ENCODE measurements at regions not wholly inside any gene's neighbourhood (a gene's known extent, or its start where the extent isn't known, plus 50 kb on each side); places are given as distances from the start of the nearest gene placed in this dataset.

DNA sequence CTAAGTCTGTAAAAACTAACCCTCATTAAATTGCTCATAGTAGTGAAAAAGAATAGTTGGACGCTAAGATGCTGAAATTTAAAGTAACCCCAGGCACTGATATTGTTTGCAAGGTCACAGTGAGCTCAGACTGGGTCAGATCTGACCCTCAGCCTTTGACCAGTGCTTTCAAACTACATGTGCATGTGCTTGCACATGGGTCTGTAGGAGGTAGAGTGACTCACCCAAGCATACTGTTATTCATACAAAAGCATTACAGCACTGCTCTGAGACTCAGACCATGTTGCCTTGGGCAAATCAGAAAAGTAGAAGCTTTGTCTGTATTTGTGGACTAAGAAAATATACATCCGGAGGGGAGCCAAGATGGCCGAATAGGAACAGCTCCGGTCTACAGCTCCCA, 326.4 kb upstream of the MARCKS start:
- DNase-seq: no peak

GRCh38 chr6:113539202-113539601, 317.9 kb upstream of the MARCKS start:
- no peak for DNase-seq
- intact Hi-C loops (cut with DNase I): no loop called here

More for the DNA sequence above, 326.4 kb upstream of the MARCKS start:
- intact Hi-C loops (cut with DNase I): no loop called here

- intact Hi-C loops (cut with DNase I): no loop called here
These were observed 317.5 kb upstream of the MARCKS start for GRCh38 chr6:113539623-113540022.

DNA sequence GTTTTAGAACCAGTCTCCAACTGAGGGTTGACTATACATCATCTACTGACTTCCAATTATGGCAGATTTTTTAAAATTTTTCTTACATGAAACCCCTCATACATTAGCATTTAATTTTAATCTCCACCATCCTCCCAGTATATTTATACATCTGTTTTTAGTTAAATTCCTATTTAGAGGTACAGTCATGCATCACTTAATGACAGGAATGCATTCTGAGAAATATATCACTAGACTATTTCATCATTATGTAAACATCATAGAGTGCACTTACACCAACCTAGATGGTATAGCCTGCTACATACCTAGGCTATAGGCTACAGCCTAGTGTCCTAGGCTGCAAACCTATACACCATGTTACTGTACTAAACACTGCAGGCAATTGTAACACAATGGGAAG, 316.7 kb upstream of the MARCKS start:
- intact Hi-C loops (cut with DNase I): no loop called here
- no peak for DNase-seq

More at GRCh38 chr6:113539623-113540022, 317.5 kb upstream of the MARCKS start:
- DNase-seq: no peak

- DNase-seq: no peak
- intact Hi-C loops (cut with DNase I): no loop called here
These were observed 306.0 kb upstream of the MARCKS start for GRCh38 chr6:113551168-113551567.

DNA sequence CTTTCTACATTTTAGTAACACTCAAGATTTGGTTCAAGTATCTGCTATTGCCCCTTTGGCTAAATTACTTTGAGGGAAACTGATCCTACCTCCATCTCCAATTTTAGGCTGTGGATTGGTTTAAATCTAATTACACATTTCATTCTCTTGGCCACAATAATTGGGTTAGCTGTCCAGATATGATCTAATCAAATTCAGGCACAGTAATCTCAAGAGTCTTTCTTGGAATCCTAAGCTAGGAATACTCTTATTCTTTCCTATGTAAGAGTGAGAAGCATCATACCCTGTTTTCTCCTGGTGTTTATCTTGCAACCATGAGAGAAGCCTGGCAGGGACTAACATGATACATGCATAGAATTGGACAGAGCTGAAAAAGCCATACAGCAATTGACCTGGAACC, 300.4 kb upstream of the MARCKS start:
- no peak for DNase-seq
- intact Hi-C loops (cut with DNase I): no loop called here

- intact Hi-C loops (cut with DNase I): no loop called here
- DNase-seq: no peak
These were observed 298.7 kb upstream of the MARCKS start for GRCh38 chr6:113558431-113558830.

- no peak for DNase-seq
- intact Hi-C loops (cut with DNase I): no loop called here
These were observed 298.2 kb upstream of the MARCKS start for GRCh38 chr6:113558966-113559365.

- DNase-seq: no peak
- intact Hi-C loops (cut with DNase I): loop anchor here (10.0 kb wide), 1 partner anchor 294 kb away; the partner anchor contains the start of gene MARCKS
These were observed 296.8 kb upstream of the MARCKS start for GRCh38 chr6:113560376-113560775.

DNA sequence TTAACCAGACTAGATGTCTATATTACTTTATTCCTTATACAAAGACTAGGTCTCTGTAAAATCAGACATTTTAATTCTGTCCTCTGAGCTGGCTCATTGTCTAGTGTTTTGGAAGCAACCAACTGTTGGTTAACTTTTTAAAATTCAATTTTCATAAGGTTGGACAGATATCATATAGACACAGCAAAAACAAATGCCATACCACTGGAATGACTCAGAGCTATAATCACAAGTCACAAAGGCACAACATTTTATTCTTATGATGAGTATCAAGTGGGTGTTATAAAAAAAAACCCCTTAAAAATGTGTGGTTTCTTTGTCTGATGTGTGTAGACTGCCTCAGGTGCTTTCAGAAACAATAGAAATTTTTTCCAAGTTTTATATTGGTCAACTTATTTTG, 296.2 kb upstream of the MARCKS start:
- no peak for DNase-seq
- intact Hi-C loops (cut with DNase I): loop anchor here (10.0 kb wide), 1 partner anchor 294 kb away; the partner anchor contains the start of gene MARCKS

- intact Hi-C loops (cut with DNase I): loop anchor here (10.0 kb wide), 1 partner anchor 293 kb away; the partner anchor contains the start of gene MARCKS
- DNase-seq: no peak
These were observed 294.9 kb upstream of the MARCKS start for GRCh38 chr6:113562248-113562647.

- intact Hi-C loops (cut with DNase I): loop anchor here (10.0 kb wide), 1 partner anchor 290 kb away; the partner anchor contains the start of gene MARCKS
- peak; percentile 42 to 89 (median 74) for DNase-seq
These were observed 292.6 kb upstream of the MARCKS start for GRCh38 chr6:113564371-113565171.

GRCh38 chr6:113565306-113565705, 291.8 kb upstream of the MARCKS start:
- intact Hi-C loops (cut with DNase I): loop anchor here (10.0 kb wide), 1 partner anchor 289 kb away; the partner anchor contains the start of gene MARCKS
- DNase-seq: no peak

DNA sequence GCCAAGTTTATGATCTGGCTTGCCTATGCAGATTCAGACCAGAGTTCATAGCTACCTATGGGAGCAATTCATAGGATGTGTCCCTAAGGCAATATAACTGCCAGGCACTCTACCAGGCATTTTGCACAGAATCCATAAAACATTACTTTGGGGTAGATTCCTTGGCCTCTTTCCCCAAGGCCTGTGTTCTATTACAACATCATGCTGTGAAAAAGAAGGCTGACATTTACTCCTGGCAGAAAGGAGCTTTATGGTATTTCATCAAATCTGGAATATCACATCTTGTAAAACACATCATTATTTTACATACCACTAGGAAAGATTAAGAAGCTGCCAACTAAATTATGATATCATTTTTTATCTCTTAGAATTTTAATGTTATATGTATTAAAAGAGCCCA, 287.0 kb upstream of the MARCKS start:
- intact Hi-C loops (cut with DNase I): no loop called here
- DNase-seq: no peak

GRCh38 chr6:113570641-113571040, 286.5 kb upstream of the MARCKS start:
- intact Hi-C loops (cut with DNase I): no loop called here
- no peak for DNase-seq

GRCh38 chr6:113574147-113574546, 283.0 kb upstream of the MARCKS start:
- intact Hi-C loops (cut with DNase I): no loop called here
- DNase-seq: no peak

- DNase-seq: no peak
- intact Hi-C loops (cut with DNase I): no loop called here
These were observed 280.8 kb upstream of the MARCKS start for GRCh38 chr6:113576310-113576709.

DNA sequence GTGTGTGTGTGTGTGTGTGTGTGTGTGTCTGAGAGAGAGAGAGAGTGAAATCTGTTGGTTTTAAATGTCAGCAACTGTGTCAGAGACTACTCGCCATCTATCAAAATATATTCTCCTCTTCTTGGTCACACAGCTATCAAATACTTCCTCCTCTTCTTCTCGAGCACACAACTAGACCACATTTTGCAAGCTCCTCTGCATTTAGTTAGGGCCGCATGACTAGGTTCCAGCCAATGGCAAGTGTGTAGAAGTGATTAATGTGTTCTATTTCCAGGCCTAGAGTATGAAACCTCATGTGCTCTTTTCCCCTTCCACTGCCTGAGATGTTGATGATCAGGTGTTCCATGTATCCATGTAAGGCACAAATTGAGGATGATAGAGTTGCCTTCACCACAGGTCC, 278.5 kb upstream of the MARCKS start:
- DNase-seq: no peak
- intact Hi-C loops (cut with DNase I): no loop called here

DNA sequence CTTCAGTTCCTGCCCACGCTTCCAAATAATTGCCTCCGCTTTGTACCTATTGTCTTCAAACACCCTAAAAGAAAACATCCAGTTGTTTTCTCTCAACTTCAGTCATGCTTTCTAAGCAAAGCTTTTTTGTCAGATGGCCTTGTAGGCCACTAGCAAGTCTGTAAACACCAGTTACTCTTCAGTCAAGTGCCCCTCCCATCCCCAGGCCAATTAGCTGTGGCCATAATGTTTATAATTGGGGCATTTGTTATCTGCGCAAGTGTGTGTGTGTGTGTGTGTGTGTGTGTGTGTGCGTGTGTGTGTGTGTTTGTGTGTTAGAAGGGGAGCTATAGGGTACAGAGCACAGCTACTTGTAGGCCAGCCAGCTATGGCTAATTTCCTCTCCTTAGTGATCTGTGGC, 272.4 kb upstream of the MARCKS start:
- intact Hi-C loops (cut with DNase I): no loop called here
- DNase-seq: no peak

DNA sequence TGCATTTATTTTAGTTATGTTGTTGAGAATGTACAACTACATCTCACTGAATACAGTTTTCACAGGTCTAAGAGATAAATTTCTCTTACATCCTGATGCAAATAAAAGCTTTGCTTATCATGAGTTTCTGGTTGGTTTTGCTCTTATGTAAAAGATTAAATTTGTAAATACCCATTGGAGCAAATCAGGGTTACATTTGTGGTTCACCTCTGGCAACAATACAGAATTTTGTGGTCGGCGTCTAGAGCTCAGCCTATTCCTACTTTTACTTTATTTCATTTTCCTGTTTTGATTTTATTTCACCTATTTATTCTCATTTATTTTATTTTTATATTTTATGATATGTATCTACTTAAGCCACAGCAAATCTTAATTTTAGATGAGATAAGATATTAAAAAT, 271.9 kb upstream of the MARCKS start:
- DNase-seq: no peak
- intact Hi-C loops (cut with DNase I): no loop called here
